ENCODE measurements at regions not wholly inside any gene's neighbourhood (a gene's known extent, or its start where the extent isn't known, plus 50 kb on each side); places are given as distances from the start of the nearest gene placed in this dataset.

- H3F3A ChIP-seq (ENCODE audit: insufficient read depth, low read length, poor library complexity, severe bottlenecking), result no peaks in the 10 kb centered on the region
- H3K27ac ChIP-seq (ENCODE audit: low read length), result no peak overlapping the region
- no peaks in the 10 kb centered on the region for H3K9me3 ChIP-seq (ENCODE audit: low read length)
- H3K9ac ChIP-seq (ENCODE audit: low read length), result no peak overlapping the region
- H3K4me2 ChIP-seq (ENCODE audit: low read length), result no peak overlapping the region
- H3K9me2 ChIP-seq (ENCODE audit: insufficient read depth, low read length), result no peaks in the 10 kb centered on the region
- no peaks in the 10 kb centered on the region for H3K36me3 ChIP-seq (ENCODE audit: insufficient read depth, low read length)
- H3K4me3 ChIP-seq (ENCODE audit: low read length), result no peak overlapping the region
- H3K27me3 ChIP-seq (ENCODE audit: insufficient read depth, low read depth, low read length), result no peaks in the 10 kb centered on the region
- no peaks in the 10 kb centered on the region for H4K20me1 ChIP-seq (ENCODE audit: insufficient read depth)
- H2AFZ ChIP-seq (ENCODE audit: low read depth, low read length), result no peak overlapping the region
- no peaks in the 10 kb centered on the region for H3K79me2 ChIP-seq (replicated peaks; ENCODE audit: insufficient read depth, low read length)
- no peak for TF ChIP-seq POLR2AphosphoS5 (IDR thresholded peaks at IDR 0.05)
- no peak for TF ChIP-seq MXI1 (conservative IDR thresholded peaks at IDR 0.05; ENCODE audit: poor library complexity, severe bottlenecking)
- no peak for TF ChIP-seq TAF1 (IDR thresholded peaks at IDR 0.05; ENCODE audit: low read depth)
- TF ChIP-seq SMC3 (conservative IDR thresholded peaks at IDR 0.05; ENCODE audit: poor library complexity), result no peak
- TF ChIP-seq RAD21 (conservative IDR thresholded peaks at IDR 0.05), result no peak
- no peak for TF ChIP-seq REST (IDR thresholded peaks at IDR 0.05; ENCODE audit: borderline replicate concordance)
- TF ChIP-seq EP300 (conservative IDR thresholded peaks at IDR 0.05; ENCODE audit: poor library complexity, severe bottlenecking), result no peak
- TF ChIP-seq CTCF (IDR thresholded peaks at IDR 0.05; ENCODE audit: poor library complexity, severe bottlenecking), result no peak
- TF ChIP-seq EZH2 (IDR thresholded peaks at IDR 0.05; ENCODE audit: borderline replicate concordance, insufficient read depth, low read length, poor library complexity, severe bottlenecking), result no peak
Measured at GRCh38 chr4:58507079-58507478, 1396.9 kb upstream of the IGFBP7 start.

GRCh38 chr4:58502839-58503238, 1392.7 kb upstream of the IGFBP7 start:
- Histone ChIP-seq H3K4me2 (ENCODE audit: low read length) (no peak overlapping the region), H2AFZ (ENCODE audit: low read depth, low read length) (no peak overlapping the region), H3K36me3 (ENCODE audit: insufficient read depth, low read length) (no peaks in the 10 kb centered on the region), H3K9ac (ENCODE audit: low read length) (no peak overlapping the region), H3K9me2 (ENCODE audit: insufficient read depth, low read length) (no peaks in the 10 kb centered on the region), H3K9me3 (ENCODE audit: low read length) (no peaks in the 10 kb centered on the region), H3K27me3 (ENCODE audit: insufficient read depth, low read depth, low read length) (no peaks in the 10 kb centered on the region), H4K20me1 (ENCODE audit: insufficient read depth) (no peaks in the 10 kb centered on the region), H3K79me2 (replicated peaks; ENCODE audit: insufficient read depth, low read length) (no peaks in the 10 kb centered on the region), H3F3A (ENCODE audit: insufficient read depth, low read length, poor library complexity, severe bottlenecking) (no peaks in the 10 kb centered on the region), H3K4me3 (ENCODE audit: low read length) (no peak overlapping the region), H3K27ac (ENCODE audit: low read length) (no peak overlapping the region)
- TF ChIP-seq EZH2 (IDR thresholded peaks at IDR 0.05; ENCODE audit: borderline replicate concordance, insufficient read depth, low read length, poor library complexity, severe bottlenecking) (no peak), RAD21 (conservative IDR thresholded peaks at IDR 0.05) (no peak), EP300 (conservative IDR thresholded peaks at IDR 0.05; ENCODE audit: poor library complexity, severe bottlenecking) (no peak), REST (IDR thresholded peaks at IDR 0.05; ENCODE audit: borderline replicate concordance) (no peak), POLR2AphosphoS5 (IDR thresholded peaks at IDR 0.05) (no peak), MXI1 (conservative IDR thresholded peaks at IDR 0.05; ENCODE audit: poor library complexity, severe bottlenecking) (no peak), SMC3 (conservative IDR thresholded peaks at IDR 0.05; ENCODE audit: poor library complexity) (no peak), CTCF (IDR thresholded peaks at IDR 0.05; ENCODE audit: poor library complexity, severe bottlenecking) (no peak), TAF1 (IDR thresholded peaks at IDR 0.05; ENCODE audit: low read depth) (no peak)
